Nephron (organoid): ENCODE measurements at regions not wholly inside any gene's neighbourhood (a gene's known extent, or its start where the extent isn't known, plus 50 kb on each side); places are given as distances from the start of the nearest gene placed in this dataset.

Source experiments
- H3K27ac Mint-ChIP-seq, 3 experiments: 2 replicates each; pipeline ENCODE4 v1.8.0; 2020; ENCODE audit warnings: mixed read lengths in 3 of 3, mild to moderate bottlenecking in 2 of 3, moderate library complexity in 1 of 3
- H3K27me3 Mint-ChIP-seq: 2 replicates; pipeline ENCODE4 v1.8.0; 2021; ENCODE audit warnings: low read depth, mild to moderate bottlenecking, moderate library complexity, mixed read lengths
- H3K36me3 Mint-ChIP-seq: 2 replicates; pipeline ENCODE4 v1.8.0; 2020; ENCODE audit warnings: low read depth, mixed read lengths
- H3K4me1 Mint-ChIP-seq: 2 replicates; pipeline ENCODE4 v1.8.0; 2020; ENCODE audit warnings: mixed read lengths
- H3K4me3 Mint-ChIP-seq, 3 experiments: 2 replicates each; pipeline ENCODE4 v1.8.0; 2020; ENCODE audit warnings: mild to moderate bottlenecking in 3 of 3, mixed read lengths in 3 of 3, moderate library complexity in 2 of 3
- H3K9me3 Mint-ChIP-seq: 2 replicates; pipeline ENCODE4 v1.8.0; 2020; ENCODE audit warnings: mixed read lengths
- CTCF ChIP-seq, 3 experiments: fragments of 200-600 bp; sonication (generic); IDR thresholded peaks; one replicate each; pipeline ENCODE4 v1.5.0; 2021; ENCODE audit warnings: antibody characterized with exemption in 3 of 3; ENCODE audit not compliant: unreplicated experiment in 3 of 3

- no peak for TF ChIP-seq CTCF (IDR thresholded peaks at IDR 0.05; ENCODE audit: unreplicated experiment in 3 of 3)
- H3K4me1 Mint-ChIP-seq: no peaks in the 10 kb centered on the region
- no peaks in the 10 kb centered on the region for H3K9me3 Mint-ChIP-seq
- H3K4me3 Mint-ChIP-seq: no peak overlapping the region
- H3K27ac Mint-ChIP-seq: no peak overlapping the region
- H3K36me3 Mint-ChIP-seq: no peaks in the 10 kb centered on the region
- H3K27me3 Mint-ChIP-seq: no peaks in the 10 kb centered on the region
These were observed 1606.6 kb downstream of the SLITRK1 start for GRCh38 chr13:82275644-82276043.

GRCh38 chr13:82259284-82259683 lies 1623.0 kb downstream of the SLITRK1 start:
- TF ChIP-seq CTCF (IDR thresholded peaks at IDR 0.05; ENCODE audit: unreplicated experiment in 3 of 3): no peak
- Mint-ChIP-seq H3K9me3 (no peaks in the 10 kb centered on the region), H3K36me3 (no peaks in the 10 kb centered on the region), H3K27me3 (no peaks in the 10 kb centered on the region), H3K4me3 (no peak overlapping the region), H3K27ac (no peak overlapping the region), H3K4me1 (no peaks in the 10 kb centered on the region)

- Mint-ChIP-seq H3K9me3 (no peaks in the 10 kb centered on the region), H3K4me3 (no peak overlapping the region), H3K36me3 (no peaks in the 10 kb centered on the region), H3K4me1 (no peaks in the 10 kb centered on the region), H3K27ac (no peak overlapping the region), H3K27me3 (no peaks in the 10 kb centered on the region)
- TF ChIP-seq CTCF (IDR thresholded peaks at IDR 0.05; ENCODE audit: unreplicated experiment in 3 of 3): no peak
These were observed 1624.3 kb downstream of the SLITRK1 start for GRCh38 chr13:82257790-82258507.

- H3K27ac Mint-ChIP-seq: no peak overlapping the region
- H3K9me3 Mint-ChIP-seq: no peaks in the 10 kb centered on the region
- peaks cover 5% of the 10 kb centered on the region for H3K4me1 Mint-ChIP-seq
- H3K27me3 Mint-ChIP-seq: no peaks in the 10 kb centered on the region
- H3K36me3 Mint-ChIP-seq: no peaks in the 10 kb centered on the region
- no peak overlapping the region for H3K4me3 Mint-ChIP-seq
- TF ChIP-seq CTCF (IDR thresholded peaks at IDR 0.05; ENCODE audit: unreplicated experiment in 3 of 3): no peak
These were observed 1633.5 kb downstream of the SLITRK1 start for GRCh38 chr13:82248762-82249161.

- Mint-ChIP-seq H3K36me3 (no peaks in the 10 kb centered on the region), H3K27me3 (no peaks in the 10 kb centered on the region), H3K4me3 (no peak overlapping the region), H3K27ac (no peak overlapping the region), H3K4me1 (peaks cover 5% of the 10 kb centered on the region), H3K9me3 (no peaks in the 10 kb centered on the region)
- TF ChIP-seq CTCF (IDR thresholded peaks at IDR 0.05; ENCODE audit: unreplicated experiment in 3 of 3): no peak
These were observed 1636.4 kb downstream of the SLITRK1 start for GRCh38 chr13:82245860-82246259.

- no peak overlapping the region for H3K4me3 Mint-ChIP-seq
- H3K9me3 Mint-ChIP-seq: peaks cover 4% of the 10 kb centered on the region
- H3K36me3 Mint-ChIP-seq: no peaks in the 10 kb centered on the region
- TF ChIP-seq CTCF (IDR thresholded peaks at IDR 0.05; ENCODE audit: unreplicated experiment in 3 of 3): no peak
- H3K4me1 Mint-ChIP-seq: no peaks in the 10 kb centered on the region
- H3K27me3 Mint-ChIP-seq: no peaks in the 10 kb centered on the region
- no peak overlapping the region for H3K27ac Mint-ChIP-seq
These were observed 1657.5 kb downstream of the SLITRK1 start for GRCh38 chr13:82224806-82225205.
